ENCODE measurements at regions not wholly inside any gene's neighbourhood (a gene's known extent, or its start where the extent isn't known, plus 50 kb on each side); places are given as distances from the start of the nearest gene placed in this dataset.

GRCh38 chr13:22589880-22590279, 590.9 kb upstream of the SGCG start:
- TF ChIP-seq CTCF (optimal IDR thresholded peaks at IDR 0.05 in 1 of 3, IDR thresholded peaks at IDR 0.05 in 1 of 3, conservative IDR thresholded peaks at IDR 0.05 in 1 of 3; ENCODE audit: extremely low read depth in 1 of 3, insufficient read depth in 2 of 3, low read length in 3 of 3): no peak
- TF ChIP-seq EZH2 (IDR thresholded peaks at IDR 0.05; ENCODE audit: low read length): no peak

Measured in keratinocyte (primary cell).